ENCODE measurements at regions not wholly inside any gene's neighbourhood (a gene's known extent, or its start where the extent isn't known, plus 50 kb on each side); places are given as distances from the start of the nearest gene placed in this dataset.

DNA sequence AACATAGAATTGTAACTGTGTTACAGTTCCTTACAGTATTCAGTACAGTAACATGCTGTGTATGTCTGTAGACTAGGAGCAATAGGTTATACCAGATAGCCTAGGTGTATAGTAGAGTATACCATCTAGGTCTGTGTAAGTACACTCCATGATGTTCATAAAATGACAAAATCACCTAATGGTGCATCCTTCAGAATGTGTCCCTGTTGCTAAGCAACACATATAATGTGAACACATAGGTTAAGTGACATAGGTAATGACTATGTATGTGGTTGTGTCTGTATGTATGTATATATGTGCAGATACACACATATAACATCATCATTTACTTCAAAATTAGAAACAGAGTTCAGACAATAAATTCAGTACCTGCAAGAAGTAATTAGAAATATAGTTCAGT, 146.8 kb upstream of the GAP43 start:
- TF ChIP-seq, protein P1, sequence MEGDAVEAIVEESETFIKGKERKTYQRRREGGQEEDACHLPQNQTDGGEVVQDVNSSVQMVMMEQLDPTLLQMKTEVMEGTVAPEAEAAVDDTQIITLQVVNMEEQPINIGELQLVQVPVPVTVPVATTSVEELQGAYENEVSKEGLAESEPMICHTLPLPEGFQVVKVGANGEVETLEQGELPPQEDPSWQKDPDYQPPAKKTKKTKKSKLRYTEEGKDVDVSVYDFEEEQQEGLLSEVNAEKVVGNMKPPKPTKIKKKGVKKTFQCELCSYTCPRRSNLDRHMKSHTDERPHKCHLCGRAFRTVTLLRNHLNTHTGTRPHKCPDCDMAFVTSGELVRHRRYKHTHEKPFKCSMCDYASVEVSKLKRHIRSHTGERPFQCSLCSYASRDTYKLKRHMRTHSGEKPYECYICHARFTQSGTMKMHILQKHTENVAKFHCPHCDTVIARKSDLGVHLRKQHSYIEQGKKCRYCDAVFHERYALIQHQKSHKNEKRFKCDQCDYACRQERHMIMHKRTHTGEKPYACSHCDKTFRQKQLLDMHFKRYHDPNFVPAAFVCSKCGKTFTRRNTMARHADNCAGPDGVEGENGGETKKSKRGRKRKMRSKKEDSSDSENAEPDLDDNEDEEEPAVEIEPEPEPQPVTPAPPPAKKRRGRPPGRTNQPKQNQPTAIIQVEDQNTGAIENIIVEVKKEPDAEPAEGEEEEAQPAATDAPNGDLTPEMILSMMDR (IDR thresholded peaks at IDR 0.05): no peak

DNA sequence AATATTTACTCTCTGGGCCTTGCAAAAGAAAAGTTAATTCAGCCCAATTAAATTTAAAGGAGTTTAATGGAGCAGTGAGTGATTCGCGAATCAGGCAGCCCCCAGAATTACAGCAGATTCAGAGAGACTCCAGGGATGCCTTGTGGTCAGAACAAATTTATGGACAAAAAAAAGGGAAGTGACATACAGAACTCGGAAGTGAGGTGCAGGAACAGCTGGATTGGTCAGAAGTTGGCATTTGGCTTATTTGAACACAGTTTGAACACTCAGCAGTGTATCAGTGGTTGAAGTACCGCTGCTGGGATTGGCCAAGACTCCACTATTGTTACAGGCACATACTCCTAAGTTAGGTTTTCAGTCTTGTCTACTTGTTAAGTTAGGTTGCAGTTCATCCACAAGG, 145.0 kb upstream of the GAP43 start:
- TF ChIP-seq, protein P1 (IDR thresholded peaks at IDR 0.05): no peak

DNA sequence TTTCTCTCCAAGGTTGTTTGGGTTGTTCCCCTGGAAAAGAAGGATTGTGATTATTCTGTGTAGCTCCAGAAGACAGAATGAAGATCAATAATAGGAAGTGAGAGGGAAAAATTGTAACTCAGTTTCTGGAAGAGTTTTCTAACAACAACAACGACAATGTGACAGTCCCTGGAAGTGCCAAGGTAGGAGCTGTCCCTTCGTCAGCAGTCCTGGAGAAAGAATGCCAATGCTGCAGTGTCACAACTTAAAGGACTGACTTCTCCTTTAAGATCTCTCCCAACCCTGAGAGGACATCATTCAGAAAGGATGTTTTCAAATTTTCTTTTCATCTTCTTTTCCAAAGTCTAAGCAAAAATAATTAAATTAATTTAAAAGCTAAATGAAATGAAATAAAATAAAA, 136.4 kb upstream of the GAP43 start:
- TF ChIP-seq, protein P1 (IDR thresholded peaks at IDR 0.05): no peak

DNA sequence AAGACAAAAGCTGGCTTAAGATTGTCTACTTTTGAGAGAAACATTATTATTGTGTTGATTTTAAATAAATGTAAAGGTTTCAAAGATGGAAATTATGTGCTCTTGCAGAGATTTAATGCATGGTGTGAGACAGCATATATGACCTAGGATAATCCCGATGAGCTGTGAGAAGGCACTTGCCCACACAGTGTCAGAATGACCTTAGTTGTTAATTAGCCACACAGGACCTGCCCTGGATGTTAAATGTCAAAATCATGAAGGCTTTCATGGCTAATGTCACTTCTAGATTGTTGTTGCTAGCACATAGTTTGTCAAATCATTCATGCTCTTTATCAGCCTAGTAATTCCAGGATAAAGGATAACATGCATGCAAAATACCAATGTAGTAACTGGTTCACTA, 135.3 kb upstream of the GAP43 start:
- TF ChIP-seq, protein P1 (IDR thresholded peaks at IDR 0.05): no peak

DNA sequence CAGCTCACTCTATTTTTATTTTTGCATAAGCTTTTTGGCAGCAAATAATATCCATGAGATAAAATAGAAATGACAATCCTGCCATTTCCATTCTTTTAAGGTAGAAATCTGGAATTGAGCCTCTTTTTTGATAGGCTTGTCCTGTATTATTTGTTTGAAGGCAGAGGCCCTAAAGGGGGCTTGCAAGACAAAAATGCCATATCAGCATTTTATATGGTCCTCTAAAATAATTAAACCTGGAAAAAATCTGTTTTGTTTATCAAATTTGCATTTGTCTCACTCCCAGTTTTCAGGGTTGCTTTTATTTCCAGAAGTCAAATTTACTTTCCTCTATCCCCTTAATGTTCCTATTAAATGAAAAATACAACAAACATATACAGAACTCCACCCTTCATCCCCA, 134.9 kb upstream of the GAP43 start:
- TF ChIP-seq, protein P1 (IDR thresholded peaks at IDR 0.05): no peak

DNA sequence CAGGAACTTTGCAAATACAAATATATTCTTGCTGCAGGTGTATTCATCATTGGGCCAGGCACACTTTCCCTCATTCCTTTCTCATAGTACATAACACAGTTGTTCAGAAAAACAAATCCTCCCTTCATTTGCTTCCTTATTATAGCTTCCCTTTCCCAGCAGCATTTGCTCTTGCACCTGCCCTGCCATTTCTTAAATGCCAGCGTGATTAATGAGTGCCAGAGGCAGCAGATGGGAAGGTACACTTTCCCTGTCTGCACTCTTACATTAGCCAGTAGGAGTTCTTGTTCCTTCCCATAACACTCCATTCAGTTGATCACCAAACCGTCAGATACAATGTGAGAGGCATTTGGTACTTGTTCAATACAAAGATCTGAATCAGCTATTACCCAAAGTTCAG, 128.5 kb upstream of the GAP43 start:
- TF ChIP-seq, protein P1 (IDR thresholded peaks at IDR 0.05): no peak

DNA sequence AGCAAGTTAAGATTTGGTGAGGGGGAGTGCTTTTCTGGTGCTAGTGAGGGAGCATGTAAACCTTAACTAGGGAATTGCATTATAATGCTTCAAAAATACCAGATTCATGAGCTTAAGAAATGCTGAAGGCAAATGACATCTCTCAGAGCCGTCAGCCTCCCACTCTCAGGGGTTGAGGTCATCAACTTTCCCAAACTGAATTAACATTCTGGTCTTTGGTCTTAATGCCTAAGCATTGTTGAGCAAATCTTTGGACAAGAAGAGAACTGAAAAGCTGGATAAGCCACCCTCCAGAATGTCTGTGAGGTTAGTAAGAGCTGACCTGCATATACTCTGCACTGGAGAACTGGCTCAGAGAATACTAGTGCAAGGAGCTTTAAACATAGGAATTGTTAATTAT, 124.9 kb upstream of the GAP43 start:
- TF ChIP-seq, protein P1 (IDR thresholded peaks at IDR 0.05): no peak

DNA sequence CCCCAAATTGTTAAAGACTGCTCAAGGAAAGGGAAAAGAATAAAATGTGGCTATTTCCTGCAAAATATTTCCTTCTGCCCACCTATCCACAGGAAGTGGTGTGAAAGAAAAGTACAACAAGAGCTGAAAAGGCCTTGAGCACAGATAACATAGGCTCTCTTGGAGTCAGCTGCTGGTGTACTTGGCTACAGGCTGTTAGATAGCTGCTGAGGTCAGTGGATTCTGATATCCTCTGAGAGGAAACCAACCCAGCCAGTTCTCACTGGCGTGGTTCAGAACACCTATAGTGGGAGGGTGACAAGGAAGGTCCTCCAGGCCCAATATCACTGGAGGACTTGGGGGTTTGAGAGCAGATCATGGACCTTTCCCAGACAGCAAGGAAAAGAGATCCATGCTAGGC, 124.4 kb upstream of the GAP43 start:
- TF ChIP-seq, protein P1 (IDR thresholded peaks at IDR 0.05): no peak
